Kidney (tissue), 13 donors: ENCODE measurements at regions not wholly inside any gene's neighbourhood (a gene's known extent, or its start where the extent isn't known, plus 50 kb on each side); places are given as distances from the start of the nearest gene placed in this dataset.

ENCODE experiments used
- DNase-seq, 5 donors: peaks; one replicate each; pipeline ENCODE4 v3.0.0-alpha.2; 2013 to 2020
- FAIRE-seq: peaks from 2 replicates; lab custom pipeline; 2012; peaks lifted over from hg19 to GRCh38; lab: Jason Lieb, UNC
- H3K27ac ChIP-seq, 2 donors: one replicate each; pipeline ENCODE4 v1.7.0; 2013; ENCODE audit warnings: low read depth in 2 of 2, low read length in 2 of 2, inconsistent platforms in 1 of 2
- H3K27me3 ChIP-seq: one replicate; pipeline ENCODE4 v1.7.1; 2013; ENCODE audit warnings: low read length, inconsistent platforms; ENCODE audit not compliant: control insufficient read depth, insufficient read depth
- H3K36me3 ChIP-seq, 3 donors: one replicate each; pipeline versions ENCODE4 v1.7.0 to v1.7.1; 2013; ENCODE audit warnings: low read length in 3 of 3, control low read depth in 1 of 3, inconsistent platforms in 1 of 3; ENCODE audit not compliant: insufficient read depth in 3 of 3, control insufficient read depth in 2 of 3
- H3K4me1 ChIP-seq, 3 donors: one replicate each; pipeline versions ENCODE4 v1.7.0 to v1.7.1; 2013; ENCODE audit warnings: low read length in 3 of 3, inconsistent platforms in 1 of 3, low read depth in 1 of 3; ENCODE audit not compliant: control insufficient read depth in 2 of 3, insufficient read depth in 2 of 3
- H3K4me3 ChIP-seq, 3 donors: one replicate each; pipeline versions ENCODE4 v1.7.0 to v1.8.1; 2013; ENCODE audit warnings: low read length in 3 of 3, control low read depth in 1 of 3, inconsistent platforms in 1 of 3
- H3K9ac ChIP-seq, 3 donors: one replicate each; pipeline versions ENCODE4 v1.7.0 to v1.7.1; 2013; ENCODE audit warnings: low read length in 3 of 3, control low read depth in 1 of 3, inconsistent platforms in 1 of 3
- H3K9me3 ChIP-seq, 3 donors: one replicate each; pipeline versions ENCODE4 v1.7.0 to v1.7.1; 2013; ENCODE audit warnings: low read length in 3 of 3, control low read depth in 1 of 3, inconsistent platforms in 1 of 3; ENCODE audit not compliant: control insufficient read depth in 2 of 3, insufficient read depth in 1 of 3
- intact Hi-C: fragments of 100-400 bp; cut with DNase I; formaldehyde crosslinking; loops from one replicate; pipeline ENCODE4 v1.11.1; 2022
- TF ChIP-seq, protein P1 (sequence below): IDR thresholded peaks from 3 replicates; pipeline ENCODE4 v1.5.1; 2012; ENCODE audit warnings: mild to moderate bottlenecking, moderate library complexity, borderline replicate concordance; ENCODE audit not compliant: insufficient read depth; ENCODE audit errors: extremely low read depth
- donor health status: control.
- donor health status: control.
- donor health status: control.
- donor health status: control.
- donor health status: control.
- donor health status: DM: yes; HTN: yes; CAD: no.
- donor health status: Normal renal cell carcinoma (clear cell type).

DNA sequence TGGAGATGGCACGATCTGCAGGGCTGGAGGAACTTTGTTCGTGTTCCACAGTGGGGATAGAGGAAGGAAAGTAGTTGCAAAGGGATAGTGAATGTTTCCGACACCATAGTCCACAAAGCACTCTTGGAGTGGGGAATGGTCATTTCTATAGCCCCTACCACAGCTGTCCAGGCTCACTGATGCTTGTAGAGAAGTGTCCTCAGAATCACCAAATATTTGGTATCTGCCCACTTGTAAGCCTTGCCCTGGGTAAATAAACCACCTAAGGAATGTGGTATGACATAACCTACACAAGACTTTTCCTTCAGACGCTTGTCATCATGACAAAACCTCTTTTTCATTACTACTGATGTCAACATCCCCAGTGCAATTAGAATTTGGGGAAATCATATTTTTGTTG, 686.5 kb upstream of the ARGLU1 start:
- no peak for DNase-seq
- H3K9me3 ChIP-seq: no peaks in the 10 kb centered on the region
- H3K9ac ChIP-seq: no peak overlapping the region
- TF ChIP-seq, protein P1, sequence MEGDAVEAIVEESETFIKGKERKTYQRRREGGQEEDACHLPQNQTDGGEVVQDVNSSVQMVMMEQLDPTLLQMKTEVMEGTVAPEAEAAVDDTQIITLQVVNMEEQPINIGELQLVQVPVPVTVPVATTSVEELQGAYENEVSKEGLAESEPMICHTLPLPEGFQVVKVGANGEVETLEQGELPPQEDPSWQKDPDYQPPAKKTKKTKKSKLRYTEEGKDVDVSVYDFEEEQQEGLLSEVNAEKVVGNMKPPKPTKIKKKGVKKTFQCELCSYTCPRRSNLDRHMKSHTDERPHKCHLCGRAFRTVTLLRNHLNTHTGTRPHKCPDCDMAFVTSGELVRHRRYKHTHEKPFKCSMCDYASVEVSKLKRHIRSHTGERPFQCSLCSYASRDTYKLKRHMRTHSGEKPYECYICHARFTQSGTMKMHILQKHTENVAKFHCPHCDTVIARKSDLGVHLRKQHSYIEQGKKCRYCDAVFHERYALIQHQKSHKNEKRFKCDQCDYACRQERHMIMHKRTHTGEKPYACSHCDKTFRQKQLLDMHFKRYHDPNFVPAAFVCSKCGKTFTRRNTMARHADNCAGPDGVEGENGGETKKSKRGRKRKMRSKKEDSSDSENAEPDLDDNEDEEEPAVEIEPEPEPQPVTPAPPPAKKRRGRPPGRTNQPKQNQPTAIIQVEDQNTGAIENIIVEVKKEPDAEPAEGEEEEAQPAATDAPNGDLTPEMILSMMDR: no peak
- no peak overlapping the region for H3K27ac ChIP-seq
- no peaks in the 10 kb centered on the region for H3K27me3 ChIP-seq
- no peak for FAIRE-seq
- H3K4me1 ChIP-seq: no peaks in the 10 kb centered on the region
- no peaks in the 10 kb centered on the region for H3K36me3 ChIP-seq
- H3K4me3 ChIP-seq: no peak overlapping the region
- intact Hi-C loops: no loop called here

DNA sequence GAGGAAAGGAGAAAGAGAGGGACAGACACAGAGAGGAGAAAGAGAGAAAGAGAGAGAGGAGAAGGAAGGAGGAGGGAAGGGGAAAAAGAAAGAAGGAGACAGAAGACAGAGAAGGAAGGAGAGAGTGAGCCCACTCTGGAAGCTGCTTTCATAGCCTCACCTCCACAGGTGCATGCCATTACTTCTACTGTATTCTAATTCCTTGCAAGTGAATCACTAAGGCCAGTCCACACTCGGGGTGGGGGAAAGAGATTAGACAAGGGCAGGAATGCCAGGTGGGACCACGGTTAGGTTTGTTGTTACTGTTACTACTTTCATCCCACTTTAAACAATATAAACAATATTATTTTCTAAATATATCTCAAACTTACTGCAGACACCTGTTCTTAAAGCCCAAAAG, 684.5 kb upstream of the ARGLU1 start:
- no peak overlapping the region for H3K27ac ChIP-seq
- no peaks in the 10 kb centered on the region for H3K36me3 ChIP-seq
- H3K4me3 ChIP-seq: no peak overlapping the region
- no peak overlapping the region for H3K9ac ChIP-seq
- no peaks in the 10 kb centered on the region for H3K27me3 ChIP-seq
- no peaks in the 10 kb centered on the region for H3K4me1 ChIP-seq
- no peak for DNase-seq
- TF ChIP-seq, protein P1: no peak
- H3K9me3 ChIP-seq: no peaks in the 10 kb centered on the region
- intact Hi-C loops: no loop called here
- no peak for FAIRE-seq

DNA sequence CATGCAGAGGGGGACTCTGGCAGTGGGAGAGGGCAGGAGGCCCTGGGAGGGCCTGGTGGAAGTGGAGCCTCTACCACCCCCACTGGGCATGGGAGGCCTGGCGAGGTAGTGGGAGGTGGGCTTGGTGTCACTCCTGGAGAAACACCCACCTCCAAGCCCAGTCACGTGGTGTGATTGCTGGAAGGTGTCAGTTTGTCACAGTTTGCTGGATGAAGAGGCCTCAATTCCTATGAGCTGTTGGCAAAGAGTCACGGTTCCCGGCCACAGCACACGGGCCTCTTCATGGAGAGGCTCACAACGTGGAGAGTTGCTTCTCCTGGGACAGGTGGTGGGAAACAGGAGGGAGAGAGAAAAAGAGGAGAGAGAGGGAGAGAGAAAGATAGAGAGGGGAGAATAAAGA, 684.1 kb upstream of the ARGLU1 start:
- TF ChIP-seq, protein P1: no peak
- Histone ChIP-seq H3K36me3 (no peaks in the 10 kb centered on the region), H3K9me3 (no peaks in the 10 kb centered on the region), H3K9ac (no peak overlapping the region), H3K4me1 (no peaks in the 10 kb centered on the region), H3K27me3 (no peaks in the 10 kb centered on the region), H3K4me3 (no peak overlapping the region), H3K27ac (no peak overlapping the region)
- FAIRE-seq (no peak), DNase-seq (no peak)
- intact Hi-C loops: no loop called here

DNA sequence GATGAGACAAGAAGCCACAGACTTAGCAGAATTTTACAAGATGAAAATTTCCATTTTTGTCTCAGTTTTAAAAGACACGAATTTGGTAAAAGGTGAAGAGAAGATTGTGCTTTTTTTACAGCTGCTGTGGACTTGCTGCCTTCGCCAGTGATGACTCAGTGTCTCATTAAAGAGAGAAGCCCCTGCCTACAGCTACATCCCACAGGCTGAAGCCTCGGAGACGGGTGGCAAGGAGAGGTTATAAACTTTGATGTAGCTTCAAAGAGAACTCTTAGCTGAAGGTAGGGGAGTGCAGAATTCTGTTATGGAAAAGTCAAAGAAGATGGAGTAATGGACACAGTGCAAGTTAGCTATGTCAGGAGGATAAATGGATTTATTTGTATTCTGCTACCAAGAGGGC, 683.4 kb upstream of the ARGLU1 start:
- intact Hi-C loops: no loop called here
- FAIRE-seq (no peak), DNase-seq (no peak)
- Histone ChIP-seq H3K27me3 (no peaks in the 10 kb centered on the region), H3K27ac (no peak overlapping the region), H3K9me3 (no peaks in the 10 kb centered on the region), H3K36me3 (no peaks in the 10 kb centered on the region), H3K4me3 (no peak overlapping the region), H3K9ac (no peak overlapping the region), H3K4me1 (no peaks in the 10 kb centered on the region)
- TF ChIP-seq, protein P1: no peak
